ENCODE measurements at regions not wholly inside any gene's neighbourhood (a gene's known extent, or its start where the extent isn't known, plus 50 kb on each side); places are given as distances from the start of the nearest gene placed in this dataset.

GRCh38 chr10:25858076-25858475, 76.0 kb upstream of the MYO3A start (continued):
- no peak for TF ChIP-seq SRF (IDR thresholded peaks at IDR 0.05; ENCODE audit: low read depth, low read length)
- no peak for TF ChIP-seq KDM4A (IDR thresholded peaks at IDR 0.05; ENCODE audit: low read depth, low read length, severe bottlenecking)
- no peak for TF ChIP-seq KDM5A (IDR thresholded peaks at IDR 0.05; ENCODE audit: low read length)
- TF ChIP-seq POU5F1 (IDR thresholded peaks at IDR 0.05; ENCODE audit: low read depth, low read length), result no peak
- TF ChIP-seq POLR2AphosphoS5 (IDR thresholded peaks at IDR 0.05; ENCODE audit: low read depth, low read length), result no peak
- TF ChIP-seq JUND (IDR thresholded peaks at IDR 0.05; ENCODE audit: low read length), result no peak
- TF ChIP-seq NRF1 (IDR thresholded peaks at IDR 0.05; ENCODE audit: low read depth, low read length), result no peak
- TF ChIP-seq BACH1 (IDR thresholded peaks at IDR 0.05; ENCODE audit: low read length), result no peak
- no peak for TF ChIP-seq CHD1 (IDR thresholded peaks at IDR 0.05; ENCODE audit: low read depth, low read length)
- no peak for TF ChIP-seq RBBP5 (IDR thresholded peaks at IDR 0.05; ENCODE audit: borderline replicate concordance, low read depth, low read length)
- no peak for TF ChIP-seq TEAD4 (IDR thresholded peaks at IDR 0.05; ENCODE audit: low read depth, low read length)
- no peak for TF ChIP-seq CREB1 (IDR thresholded peaks at IDR 0.05)
- no peak for TF ChIP-seq RAD21 (IDR thresholded peaks at IDR 0.05 in 1 of 2, conservative IDR thresholded peaks at IDR 0.05 in 1 of 2; ENCODE audit: low read depth in 2 of 2, low read length in 2 of 2)
- TF ChIP-seq YY1 (IDR thresholded peaks at IDR 0.05; ENCODE audit: low read depth, low read length), result no peak
- no peak for TF ChIP-seq KDM1A (IDR thresholded peaks at IDR 0.05; ENCODE audit: borderline replicate concordance, low read length)
